ENCODE measurements at regions not wholly inside any gene's neighbourhood (a gene's known extent, or its start where the extent isn't known, plus 50 kb on each side); places are given as distances from the start of the nearest gene placed in this dataset.

DNA sequence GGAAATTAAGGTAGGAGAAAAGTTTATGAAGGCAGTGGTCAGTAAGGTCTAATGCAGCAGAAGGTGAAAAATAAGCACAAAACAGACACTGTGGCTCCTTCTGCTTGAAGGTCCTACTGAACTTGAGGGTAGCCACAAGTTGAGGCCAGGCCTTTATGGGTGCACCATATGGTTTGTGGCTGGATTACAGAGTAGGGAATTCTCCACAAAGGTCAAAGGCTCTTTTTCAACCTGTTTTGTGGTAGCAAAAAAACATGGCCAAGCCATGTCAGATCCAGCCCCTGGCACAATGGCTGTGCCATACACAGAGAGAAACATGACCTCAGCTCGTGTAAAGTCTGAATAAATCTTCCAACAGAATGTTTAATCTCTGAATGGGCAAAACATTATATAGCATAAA is 214.0 kb downstream of the SATB1 start:
- no peak overlapping the region for H3K27ac ChIP-seq (ENCODE audit: low read depth in 2 of 2, low read length in 1 of 2)
- H3F3A ChIP-seq (replicated peaks; ENCODE audit: insufficient read depth), result no peaks in the 10 kb centered on the region
- CTCF ChIA-PET, result no interaction called here
- no peaks in the 10 kb centered on the region for H3K79me2 ChIP-seq (ENCODE audit: insufficient read depth)
- H3K4me2 ChIP-seq, result no peak overlapping the region
- no peak for TF ChIP-seq RCOR1 (IDR thresholded peaks at IDR 0.05; ENCODE audit: low read length)
- TF ChIP-seq, protein P1, sequence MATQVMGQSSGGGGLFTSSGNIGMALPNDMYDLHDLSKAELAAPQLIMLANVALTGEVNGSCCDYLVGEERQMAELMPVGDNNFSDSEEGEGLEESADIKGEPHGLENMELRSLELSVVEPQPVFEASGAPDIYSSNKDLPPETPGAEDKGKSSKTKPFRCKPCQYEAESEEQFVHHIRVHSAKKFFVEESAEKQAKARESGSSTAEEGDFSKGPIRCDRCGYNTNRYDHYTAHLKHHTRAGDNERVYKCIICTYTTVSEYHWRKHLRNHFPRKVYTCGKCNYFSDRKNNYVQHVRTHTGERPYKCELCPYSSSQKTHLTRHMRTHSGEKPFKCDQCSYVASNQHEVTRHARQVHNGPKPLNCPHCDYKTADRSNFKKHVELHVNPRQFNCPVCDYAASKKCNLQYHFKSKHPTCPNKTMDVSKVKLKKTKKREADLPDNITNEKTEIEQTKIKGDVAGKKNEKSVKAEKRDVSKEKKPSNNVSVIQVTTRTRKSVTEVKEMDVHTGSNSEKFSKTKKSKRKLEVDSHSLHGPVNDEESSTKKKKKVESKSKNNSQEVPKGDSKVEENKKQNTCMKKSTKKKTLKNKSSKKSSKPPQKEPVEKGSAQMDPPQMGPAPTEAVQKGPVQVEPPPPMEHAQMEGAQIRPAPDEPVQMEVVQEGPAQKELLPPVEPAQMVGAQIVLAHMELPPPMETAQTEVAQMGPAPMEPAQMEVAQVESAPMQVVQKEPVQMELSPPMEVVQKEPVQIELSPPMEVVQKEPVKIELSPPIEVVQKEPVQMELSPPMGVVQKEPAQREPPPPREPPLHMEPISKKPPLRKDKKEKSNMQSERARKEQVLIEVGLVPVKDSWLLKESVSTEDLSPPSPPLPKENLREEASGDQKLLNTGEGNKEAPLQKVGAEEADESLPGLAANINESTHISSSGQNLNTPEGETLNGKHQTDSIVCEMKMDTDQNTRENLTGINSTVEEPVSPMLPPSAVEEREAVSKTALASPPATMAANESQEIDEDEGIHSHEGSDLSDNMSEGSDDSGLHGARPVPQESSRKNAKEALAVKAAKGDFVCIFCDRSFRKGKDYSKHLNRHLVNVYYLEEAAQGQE (IDR thresholded peaks at IDR 0.05; ENCODE audit: low read depth, low read length), result no peak
- no peak for TF ChIP-seq FOXJ3 (CRISPR knock-in tag; IDR thresholded peaks at IDR 0.05)
- TF ChIP-seq MXI1 (IDR thresholded peaks at IDR 0.05; ENCODE audit: low read depth, low read length), result no peak
- TF ChIP-seq SMC3 (IDR thresholded peaks at IDR 0.05; ENCODE audit: low read depth, low read length), result no peak
- TF ChIP-seq, protein P2, sequence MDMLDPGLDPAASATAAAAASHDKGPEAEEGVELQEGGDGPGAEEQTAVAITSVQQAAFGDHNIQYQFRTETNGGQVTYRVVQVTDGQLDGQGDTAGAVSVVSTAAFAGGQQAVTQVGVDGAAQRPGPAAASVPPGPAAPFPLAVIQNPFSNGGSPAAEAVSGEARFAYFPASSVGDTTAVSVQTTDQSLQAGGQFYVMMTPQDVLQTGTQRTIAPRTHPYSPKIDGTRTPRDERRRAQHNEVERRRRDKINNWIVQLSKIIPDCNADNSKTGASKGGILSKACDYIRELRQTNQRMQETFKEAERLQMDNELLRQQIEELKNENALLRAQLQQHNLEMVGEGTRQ (IDR thresholded peaks at IDR 0.05; ENCODE audit: borderline replicate concordance, low read depth, low read length), result no peak
- no peak for TF ChIP-seq TCF12 (IDR thresholded peaks at IDR 0.05)
- TF ChIP-seq EP300 (IDR thresholded peaks at IDR 0.05; ENCODE audit: borderline replicate concordance in 1 of 2, low read depth in 1 of 2, low read length in 1 of 2), result no peak
- no peak for TF ChIP-seq EZH2phosphoT487 (IDR thresholded peaks at IDR 0.05; ENCODE audit: borderline replicate concordance, low read depth)
- POLR2A ChIA-PET, result no interaction called here
- H3K27me3 ChIP-seq (ENCODE audit: insufficient read depth), result no peaks in the 10 kb centered on the region
- H3K36me3 ChIP-seq (replicated peaks in 1 of 2; ENCODE audit: control insufficient read depth in 1 of 2, insufficient read depth in 2 of 2, low read length in 1 of 2), result no peaks in the 10 kb centered on the region
- DNase-seq, result no peak
- WGBS (ENCODE audit: low lambda C conversion rate), result 71% methylated on average over 1 of the region's 1 CpG
- 0 out of 2 replicates have a peak, but pooled peaks cover 3% of the 10 kb centered on the region for H3K9me2 ChIP-seq
- no peak overlapping the region for H2AFZ ChIP-seq (ENCODE audit: low read depth)
- H3K9me3 ChIP-seq, result no peaks in the 10 kb centered on the region
- no peak overlapping the region for H3K9ac ChIP-seq
- no peak overlapping the region for H3K4me3 ChIP-seq (ENCODE audit: low read depth in 2 of 2, low read length in 1 of 2)
- no peaks in the 10 kb centered on the region for H4K20me1 ChIP-seq (ENCODE audit: insufficient read depth)
- H3K4me1 ChIP-seq (ENCODE audit: control insufficient read depth in 1 of 2, insufficient read depth in 2 of 2, low read depth in 1 of 2, low read length in 1 of 2), result no peaks in the 10 kb centered on the region

DNA sequence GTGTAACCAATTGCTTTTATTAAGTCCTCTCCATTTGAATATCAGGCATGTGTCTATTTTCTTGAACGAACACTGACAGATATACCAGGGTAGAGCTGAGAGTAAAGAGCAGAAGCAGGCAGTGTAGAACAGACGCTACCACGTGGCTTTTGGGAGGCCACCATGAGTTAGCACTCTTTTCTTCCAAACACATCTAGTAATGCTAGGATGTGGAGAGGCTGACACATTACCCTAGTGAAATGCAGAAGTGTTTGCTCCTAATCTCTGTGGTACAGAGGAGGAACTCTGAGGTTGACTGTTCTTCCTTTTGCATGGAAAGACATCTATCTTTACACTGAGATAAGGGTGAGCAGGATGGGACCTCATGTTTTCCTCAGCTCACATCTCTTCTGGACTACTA is 216.3 kb downstream of the SATB1 start:
- H3K36me3 ChIP-seq (replicated peaks in 1 of 2; ENCODE audit: control insufficient read depth in 1 of 2, insufficient read depth in 2 of 2, low read length in 1 of 2), result no peaks in the 10 kb centered on the region
- H3K4me1 ChIP-seq (ENCODE audit: control insufficient read depth in 1 of 2, insufficient read depth in 2 of 2, low read depth in 1 of 2, low read length in 1 of 2), result no peaks in the 10 kb centered on the region
- no peak overlapping the region for H3K4me3 ChIP-seq (ENCODE audit: low read depth in 2 of 2, low read length in 1 of 2)
- H3F3A ChIP-seq (replicated peaks; ENCODE audit: insufficient read depth), result no peaks in the 10 kb centered on the region
- H3K9ac ChIP-seq, result no peak overlapping the region
- H3K9me3 ChIP-seq, result no peaks in the 10 kb centered on the region
- H3K27ac ChIP-seq (ENCODE audit: low read depth in 2 of 2, low read length in 1 of 2), result no peak overlapping the region
- ChIA-PET CTCF (no interaction called here), POLR2A (no interaction called here)
- DNase-seq, result no peak
- no peaks in the 10 kb centered on the region for H4K20me1 ChIP-seq (ENCODE audit: insufficient read depth)
- no peaks in the 10 kb centered on the region for H3K79me2 ChIP-seq (ENCODE audit: insufficient read depth)
- H3K27me3 ChIP-seq (ENCODE audit: insufficient read depth), result no peaks in the 10 kb centered on the region
- H2AFZ ChIP-seq (ENCODE audit: low read depth), result no peak overlapping the region
- H3K4me2 ChIP-seq, result no peak overlapping the region
- 0 out of 2 replicates have a peak, but pooled peaks cover 3% of the 10 kb centered on the region for H3K9me2 ChIP-seq
- 42% methylated on average over 3 of the region's 3 CpGs for WGBS (ENCODE audit: low lambda C conversion rate)
- TF ChIP-seq RFX5 (IDR thresholded peaks at IDR 0.05; ENCODE audit: low read length) (no peak), MXI1 (IDR thresholded peaks at IDR 0.05; ENCODE audit: low read depth, low read length) (no peak), JUND (IDR thresholded peaks at IDR 0.05) (no peak), TEAD4 (IDR thresholded peaks at IDR 0.05; ENCODE audit: borderline replicate concordance, insufficient read depth) (no peak), FOXJ3 (CRISPR knock-in tag; IDR thresholded peaks at IDR 0.05) (no peak), RAD21 (IDR thresholded peaks at IDR 0.05; ENCODE audit: low read length) (no peak), TAF1 (IDR thresholded peaks at IDR 0.05; ENCODE audit: borderline replicate concordance, low read depth, low read length) (no peak), CHD2 (IDR thresholded peaks at IDR 0.05; ENCODE audit: low read length, partially characterized antibody) (no peak), EZH2phosphoT487 (IDR thresholded peaks at IDR 0.05; ENCODE audit: borderline replicate concordance, low read depth) (no peak), TCF12 (IDR thresholded peaks at IDR 0.05) (no peak), ELF1 (IDR thresholded peaks at IDR 0.05) (no peak), YY1 (IDR thresholded peaks at IDR 0.05; ENCODE audit: low read depth) (no peak), SIN3A (IDR thresholded peaks at IDR 0.05; ENCODE audit: borderline replicate concordance, low read depth, low read length) (no peak), NFIC (IDR thresholded peaks at IDR 0.05; ENCODE audit: borderline replicate concordance) (no peak), FOSL2 (IDR thresholded peaks at IDR 0.05; ENCODE audit: borderline replicate concordance, low read depth) (no peak), EP300 (IDR thresholded peaks at IDR 0.05; ENCODE audit: borderline replicate concordance in 1 of 2, low read depth in 1 of 2, low read length in 1 of 2) (no peak)
- TF ChIP-seq, protein P3, sequence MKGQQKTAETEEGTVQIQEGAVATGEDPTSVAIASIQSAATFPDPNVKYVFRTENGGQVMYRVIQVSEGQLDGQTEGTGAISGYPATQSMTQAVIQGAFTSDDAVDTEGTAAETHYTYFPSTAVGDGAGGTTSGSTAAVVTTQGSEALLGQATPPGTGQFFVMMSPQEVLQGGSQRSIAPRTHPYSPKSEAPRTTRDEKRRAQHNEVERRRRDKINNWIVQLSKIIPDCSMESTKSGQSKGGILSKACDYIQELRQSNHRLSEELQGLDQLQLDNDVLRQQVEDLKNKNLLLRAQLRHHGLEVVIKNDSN (IDR thresholded peaks at IDR 0.05; ENCODE audit: borderline replicate concordance, low read depth), result no peak
- TF ChIP-seq, protein P4, sequence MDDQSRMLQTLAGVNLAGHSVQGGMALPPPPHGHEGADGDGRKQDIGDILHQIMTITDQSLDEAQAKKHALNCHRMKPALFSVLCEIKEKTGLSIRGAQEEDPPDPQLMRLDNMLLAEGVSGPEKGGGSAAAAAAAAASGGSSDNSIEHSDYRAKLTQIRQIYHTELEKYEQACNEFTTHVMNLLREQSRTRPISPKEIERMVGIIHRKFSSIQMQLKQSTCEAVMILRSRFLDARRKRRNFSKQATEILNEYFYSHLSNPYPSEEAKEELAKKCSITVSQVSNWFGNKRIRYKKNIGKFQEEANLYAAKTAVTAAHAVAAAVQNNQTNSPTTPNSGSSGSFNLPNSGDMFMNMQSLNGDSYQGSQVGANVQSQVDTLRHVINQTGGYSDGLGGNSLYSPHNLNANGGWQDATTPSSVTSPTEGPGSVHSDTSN (IDR thresholded peaks at IDR 0.05), result no peak
- TF ChIP-seq, protein P2 (IDR thresholded peaks at IDR 0.05; ENCODE audit: borderline replicate concordance, low read depth, low read length), result no peak

Measured in SK-N-SH (cell line).